GM12873 (cell line): ENCODE measurements at regions not wholly inside any gene's neighbourhood (a gene's known extent, or its start where the extent isn't known, plus 50 kb on each side); places are given as distances from the start of the nearest gene placed in this dataset.

Experiments used
- CTCF ChIP-seq: IDR thresholded peaks from 2 replicates; pipeline ENCODE4 v1.5.1; 2012; ENCODE audit warnings: low read depth, mild to moderate bottlenecking, moderate library complexity, low read length, control low read depth; ENCODE audit not compliant: insufficient read depth; ENCODE audit errors: missing control alignments

GRCh38 chr2:189268763-189269162 is 89.2 kb upstream of the COL5A2 start:
- TF ChIP-seq CTCF, result no peak

GRCh38 chr2:189273734-189274133 is 94.2 kb upstream of the COL5A2 start:
- TF ChIP-seq CTCF, result no peak

GRCh38 chr2:189274361-189274760 is 94.8 kb upstream of the COL5A2 start:
- TF ChIP-seq CTCF, result no peak

GRCh38 chr2:189276277-189276676 is 96.7 kb upstream of the COL5A2 start:
- no peak for TF ChIP-seq CTCF

- no peak for TF ChIP-seq CTCF
Measured at GRCh38 chr2:189281201-189281600, 101.6 kb upstream of the COL5A2 start.

GRCh38 chr2:189285349-189285748 is 105.8 kb upstream of the COL5A2 start:
- no peak for TF ChIP-seq CTCF

GRCh38 chr2:189285962-189286645 is 106.5 kb upstream of the COL5A2 start:
- TF ChIP-seq CTCF, result no peak
